ENCODE measurements at regions not wholly inside any gene's neighbourhood (a gene's known extent, or its start where the extent isn't known, plus 50 kb on each side); places are given as distances from the start of the nearest gene placed in this dataset.
A peak's percentile ranks its signal among the peaks of the same experiment; 100 is the strongest.

GRCh38 chr3:18757476-18757875, 332.3 kb upstream of the SATB1 start:
- TF ChIP-seq CTCF (conservative IDR thresholded peaks at IDR 0.05), result no peak
- H3K27ac ChIP-seq, result peak overlapping the region; percentile 74

DNA sequence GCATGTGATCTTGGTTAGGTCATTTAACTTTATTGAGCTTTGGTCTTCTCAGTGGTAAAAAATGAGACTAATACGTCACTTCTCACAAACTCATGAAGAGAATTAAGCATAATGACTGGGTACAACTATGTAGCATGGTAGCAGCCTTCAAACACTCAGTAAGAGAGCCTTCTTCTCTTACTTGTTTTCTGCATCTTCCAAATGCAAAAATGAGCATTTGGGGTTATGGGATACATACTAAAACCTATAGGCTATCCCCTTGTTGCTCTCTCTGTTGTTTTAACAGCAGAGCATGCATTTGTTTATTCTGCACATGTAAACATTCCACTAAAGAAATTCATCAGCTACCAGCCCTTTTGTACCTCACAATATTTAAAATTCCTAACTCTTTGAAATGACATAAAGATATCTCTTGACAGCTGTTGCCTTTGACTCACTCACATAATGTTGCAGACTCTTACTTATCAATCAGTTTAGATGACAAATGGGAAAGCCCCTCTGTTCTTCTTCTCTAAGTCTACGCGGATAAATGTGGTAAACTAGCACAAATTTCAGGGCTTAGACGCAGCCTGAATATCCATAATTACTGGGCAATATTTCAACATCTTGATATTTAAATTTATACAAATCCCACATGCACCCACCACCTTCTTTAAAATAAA, 327.3 kb upstream of the SATB1 start:
- TF ChIP-seq CTCF (conservative IDR thresholded peaks at IDR 0.05), result no peak
- no peak overlapping the region for H3K27ac ChIP-seq

DNA sequence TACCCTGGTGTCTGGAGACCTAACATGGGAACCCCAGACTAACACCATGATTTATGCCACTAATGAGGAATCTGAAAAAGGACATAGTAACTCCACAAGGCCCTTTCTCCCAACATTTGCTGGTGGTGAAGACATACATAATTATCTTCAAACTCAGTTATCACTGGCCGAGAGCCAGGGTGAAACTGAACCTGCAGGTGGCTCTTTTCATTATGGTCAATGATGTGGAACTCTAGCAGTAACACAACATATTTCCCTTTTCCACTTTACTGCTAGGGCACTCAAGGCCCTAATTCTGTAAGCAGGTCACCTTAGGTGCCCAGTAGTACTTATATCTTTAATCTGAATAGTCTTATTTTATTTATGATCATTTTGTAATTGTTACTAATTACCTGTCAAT, 326.4 kb upstream of the SATB1 start:
- H3K27ac ChIP-seq, result no peak overlapping the region
- no peak for TF ChIP-seq CTCF (conservative IDR thresholded peaks at IDR 0.05)

GRCh38 chr3:18747383-18747782, 322.2 kb upstream of the SATB1 start:
- no peak for TF ChIP-seq CTCF (conservative IDR thresholded peaks at IDR 0.05)
- H3K27ac ChIP-seq, result no peak overlapping the region

GRCh38 chr3:18745472-18745871, 320.3 kb upstream of the SATB1 start:
- no peak overlapping the region for H3K27ac ChIP-seq
- no peak for TF ChIP-seq CTCF (conservative IDR thresholded peaks at IDR 0.05)

DNA sequence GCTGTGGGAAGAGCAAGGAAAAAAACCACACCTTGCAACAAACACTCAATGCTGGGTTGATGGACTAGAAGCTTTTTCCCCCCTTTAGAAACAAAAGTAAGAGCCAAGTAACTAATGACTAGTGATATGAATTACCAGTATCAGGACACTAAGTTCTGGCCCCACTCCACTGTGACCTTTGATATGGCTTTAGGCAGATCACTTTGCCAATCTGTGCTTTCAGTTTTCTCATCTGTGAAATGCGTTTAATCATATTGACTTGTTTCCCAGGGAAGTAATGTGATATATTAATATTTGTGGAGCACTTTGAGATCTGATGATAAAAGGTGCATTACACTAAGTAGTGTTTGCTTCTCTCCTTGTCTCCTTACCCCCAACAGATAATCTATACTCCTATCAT, 319.3 kb upstream of the SATB1 start:
- no peak overlapping the region for H3K27ac ChIP-seq
- TF ChIP-seq CTCF (conservative IDR thresholded peaks at IDR 0.05), result no peak

- no peak overlapping the region for H3K27ac ChIP-seq
- no peak for TF ChIP-seq CTCF (conservative IDR thresholded peaks at IDR 0.05)
Measured at GRCh38 chr3:18743761-18744160, 318.6 kb upstream of the SATB1 start.

All from VCaP (cell line).